GM18519 (cell line): ENCODE measurements at regions not wholly inside any gene's neighbourhood (a gene's known extent, or its start where the extent isn't known, plus 50 kb on each side); places are given as distances from the start of the nearest gene placed in this dataset.

Source experiments
- ATAC-seq: cut with Tn5 transposase; IDR thresholded peaks from one replicate; pipeline ENCODE4 v1.9.1; 2021; ENCODE audit warnings: mild to moderate bottlenecking, moderate library complexity; ENCODE audit not compliant: unreplicated experiment, low FRiP score

GRCh38 chr18:44258086-44258485, 422.6 kb upstream of the SETBP1 start:
- ATAC-seq, result no peak

DNA sequence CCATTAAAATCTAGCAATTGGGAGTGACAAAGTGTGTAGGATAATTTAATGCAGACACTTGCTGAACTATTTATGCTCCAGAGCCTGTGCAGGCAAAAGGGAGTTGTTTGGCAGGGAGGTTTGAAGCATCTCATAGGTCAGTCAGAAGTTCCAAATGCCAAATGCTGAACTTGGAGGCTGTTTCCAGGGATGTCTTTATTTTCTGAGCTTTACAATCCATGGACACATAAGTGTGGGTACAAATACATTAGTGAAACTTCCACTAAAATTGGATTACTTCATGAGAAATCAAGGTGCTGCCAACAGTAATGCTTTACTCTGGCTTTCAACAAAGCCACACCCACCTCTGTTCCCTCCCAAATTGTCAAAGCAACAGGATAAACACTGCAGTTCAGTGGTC, 422.1 kb upstream of the SETBP1 start:
- ATAC-seq, result no peak

- ATAC-seq, result no peak
Measured at GRCh38 chr18:44259610-44260009, 421.1 kb upstream of the SETBP1 start.

- no peak for ATAC-seq
Measured at GRCh38 chr18:44265437-44265836, 415.3 kb upstream of the SETBP1 start.

- no peak for ATAC-seq
Measured at GRCh38 chr18:44273298-44273697, 407.4 kb upstream of the SETBP1 start.

GRCh38 chr18:44280479-44280878, 400.2 kb upstream of the SETBP1 start:
- ATAC-seq, result no peak

- no peak for ATAC-seq
Measured at GRCh38 chr18:44286049-44286448, 394.6 kb upstream of the SETBP1 start.

DNA sequence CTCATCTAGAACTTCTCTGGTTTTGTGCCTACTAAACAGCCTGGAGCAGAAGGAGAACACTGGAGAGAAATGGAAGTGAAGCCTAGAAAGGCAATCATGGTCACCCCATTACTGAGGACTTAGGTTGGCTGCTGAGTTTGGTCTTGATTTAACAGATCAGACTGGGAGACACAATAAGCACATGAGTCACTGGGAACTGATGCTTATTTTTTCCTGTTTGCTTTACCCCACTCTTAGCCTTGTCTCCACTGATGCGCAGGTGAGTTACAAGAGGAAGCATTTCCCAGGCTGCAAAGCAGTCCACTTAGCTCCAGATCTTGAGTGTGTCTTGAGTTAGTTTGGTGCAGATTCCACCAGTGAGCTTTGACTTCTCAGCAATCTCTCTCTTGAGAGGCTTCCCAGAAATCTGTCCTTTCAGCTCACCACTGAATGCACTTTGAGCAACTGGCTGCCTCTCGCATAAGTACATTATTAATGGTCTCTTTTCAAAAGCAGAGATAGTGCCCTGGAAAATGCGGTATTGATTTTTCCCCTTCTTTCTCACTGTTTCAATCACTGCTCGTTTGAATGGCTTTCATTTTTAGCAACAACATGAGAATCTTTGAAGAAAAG, 390.2 kb upstream of the SETBP1 start:
- ATAC-seq, result no peak

- peak; percentile 67 for ATAC-seq
Measured at GRCh38 chr18:44298566-44298965, 382.1 kb upstream of the SETBP1 start.

- no peak for ATAC-seq
Measured at GRCh38 chr18:44309185-44309584, 371.5 kb upstream of the SETBP1 start.

- no peak for ATAC-seq
Measured at GRCh38 chr18:44320619-44321460, 359.8 kb upstream of the SETBP1 start.

DNA sequence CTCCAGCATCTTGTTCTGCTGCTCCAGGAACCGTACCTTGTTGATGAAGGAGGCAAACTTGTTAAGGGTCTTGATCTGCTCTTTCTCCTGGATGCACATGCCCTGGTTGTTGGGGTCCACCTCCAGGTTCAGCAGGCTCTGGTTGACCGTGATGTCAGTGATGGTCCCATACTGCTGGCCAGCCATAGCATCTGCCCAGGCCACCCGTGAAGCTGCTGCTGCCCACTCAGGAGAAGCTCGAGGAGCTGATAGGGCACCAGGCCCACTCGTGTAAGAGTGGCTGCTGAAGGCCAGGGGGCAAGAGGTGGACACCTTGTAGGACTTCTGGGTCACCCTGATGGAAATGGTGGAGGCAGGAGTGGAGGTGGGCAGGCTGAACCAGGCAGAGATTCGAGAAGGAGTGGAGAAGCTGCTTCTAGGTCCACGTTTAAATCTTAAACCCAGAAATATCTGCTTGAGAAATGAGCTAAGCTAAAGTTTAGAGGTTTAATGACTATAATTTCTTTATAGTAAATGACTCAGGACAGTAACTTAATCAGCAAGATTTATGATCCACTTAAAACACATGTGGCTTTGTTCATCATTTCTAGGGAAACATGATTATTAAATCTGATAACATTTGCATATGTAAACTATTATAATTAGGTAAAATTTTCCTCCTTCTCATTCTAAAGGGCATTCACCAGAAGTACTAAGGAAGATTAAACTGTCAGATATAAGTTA, 358.7 kb upstream of the SETBP1 start:
- no peak for ATAC-seq

DNA sequence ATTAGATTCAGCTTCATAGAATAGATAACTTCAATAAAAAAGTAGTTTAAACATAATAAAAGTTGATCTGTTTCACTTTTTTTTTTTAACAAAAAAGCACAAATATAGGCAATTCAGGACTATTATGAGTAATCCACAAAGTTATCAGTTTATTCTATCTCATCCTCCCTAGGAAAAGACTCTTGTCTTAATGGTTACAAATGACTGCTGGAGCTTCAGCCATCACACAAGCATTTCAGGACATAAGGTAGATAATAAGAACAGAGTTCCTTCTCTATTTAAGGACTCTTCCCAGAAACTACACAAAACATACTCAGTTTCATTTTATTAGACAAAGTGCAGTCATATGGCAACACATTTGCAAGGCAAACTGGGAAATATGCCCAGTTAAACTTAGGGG, 357.6 kb upstream of the SETBP1 start:
- no peak for ATAC-seq

GRCh38 chr18:44324361-44324760, 356.3 kb upstream of the SETBP1 start:
- ATAC-seq, result no peak

GRCh38 chr18:44325903-44326635, 354.6 kb upstream of the SETBP1 start:
- ATAC-seq, result no peak

DNA sequence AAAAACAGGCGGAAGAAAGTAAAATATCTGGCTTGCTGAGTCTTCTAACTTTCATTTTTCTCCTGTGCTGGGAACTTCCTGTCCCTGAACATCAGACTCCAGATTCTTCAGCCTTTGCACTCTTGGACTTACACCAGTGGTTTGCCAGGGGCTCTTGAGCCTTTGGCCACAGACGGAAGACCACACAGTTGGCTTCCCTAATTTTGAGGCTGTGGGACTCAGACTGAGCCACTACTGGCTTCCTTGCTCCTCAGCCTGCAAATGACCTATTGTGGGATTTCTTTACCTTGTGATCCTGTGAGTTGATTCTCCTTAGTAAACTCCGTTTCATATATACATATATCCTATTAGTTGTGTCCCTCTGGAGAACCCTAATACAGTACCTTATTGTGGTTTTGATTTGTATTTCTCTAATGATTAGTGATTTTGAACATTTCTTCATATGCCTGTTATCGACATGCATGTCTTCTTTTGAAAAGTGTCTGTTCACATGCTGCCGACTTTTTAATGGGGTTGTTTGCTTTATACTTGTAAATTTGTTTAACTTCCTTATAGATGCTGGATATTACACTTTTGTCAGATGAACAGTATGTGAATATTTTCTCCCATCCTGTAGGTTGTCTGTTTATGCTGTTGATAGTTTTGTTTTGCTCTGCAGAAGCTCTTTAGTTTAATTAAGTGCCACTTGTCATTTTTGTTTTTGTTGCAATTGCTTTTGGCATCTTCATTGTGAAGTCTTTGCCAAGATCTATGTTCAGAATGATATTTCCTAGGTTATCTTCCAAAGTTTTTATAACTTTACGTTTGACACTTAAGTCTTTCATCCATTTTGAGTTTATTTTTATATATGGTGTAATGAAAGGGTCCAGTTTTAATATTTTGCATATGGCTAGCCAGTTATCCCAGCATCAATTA, 348.8 kb upstream of the SETBP1 start:
- no peak for ATAC-seq

GRCh38 chr18:44341759-44342158, 338.9 kb upstream of the SETBP1 start:
- no peak for ATAC-seq

DNA sequence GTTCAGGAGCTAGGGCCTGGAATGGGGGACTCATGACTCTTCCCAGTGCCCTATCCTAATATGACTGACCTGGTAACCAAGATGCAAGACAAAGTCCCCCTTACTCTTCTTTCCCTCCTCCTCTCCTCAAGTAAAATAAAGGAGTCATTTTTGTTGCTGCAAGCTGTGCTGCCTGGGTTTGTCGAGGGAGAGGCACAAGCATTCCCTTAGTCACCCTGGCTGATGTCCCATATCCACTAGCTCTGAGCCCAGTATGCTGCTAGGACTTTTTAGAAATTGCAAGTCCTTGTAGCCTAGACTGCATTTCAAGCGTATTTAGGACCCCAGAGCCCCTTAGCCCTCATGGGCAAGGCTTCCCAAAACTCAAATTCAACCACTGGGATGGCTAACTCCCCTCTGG, 338.5 kb upstream of the SETBP1 start:
- no peak for ATAC-seq

GRCh38 chr18:44342946-44343345, 337.7 kb upstream of the SETBP1 start:
- no peak for ATAC-seq

- ATAC-seq, result no peak
Measured at GRCh38 chr18:44343570-44343969, 337.1 kb upstream of the SETBP1 start.
